Posterior cingulate gyrus (tissue), 11 donors: ENCODE measurements at regions not wholly inside any gene's neighbourhood (a gene's known extent, or its start where the extent isn't known, plus 50 kb on each side); places are given as distances from the start of the nearest gene placed in this dataset.

Source experiments
- DNase-seq, 10 donors: peaks; one replicate each; pipeline versions ENCODE4 v3.0.0 to v3.0.0-alpha.2; 2020 to 2021; ENCODE audit warnings: mixed read lengths in 3 of 10
- intact Hi-C: fragments of 100-400 bp; cut with DNase I; formaldehyde crosslinking; loops from one replicate; pipeline ENCODE4 v1.15.1; 2023

- DNase-seq, result no peak
- intact Hi-C loops, result no loop called here
These were observed 473.0 kb upstream of the TNP1 start for GRCh38 chr2:217332866-217333265.

DNA sequence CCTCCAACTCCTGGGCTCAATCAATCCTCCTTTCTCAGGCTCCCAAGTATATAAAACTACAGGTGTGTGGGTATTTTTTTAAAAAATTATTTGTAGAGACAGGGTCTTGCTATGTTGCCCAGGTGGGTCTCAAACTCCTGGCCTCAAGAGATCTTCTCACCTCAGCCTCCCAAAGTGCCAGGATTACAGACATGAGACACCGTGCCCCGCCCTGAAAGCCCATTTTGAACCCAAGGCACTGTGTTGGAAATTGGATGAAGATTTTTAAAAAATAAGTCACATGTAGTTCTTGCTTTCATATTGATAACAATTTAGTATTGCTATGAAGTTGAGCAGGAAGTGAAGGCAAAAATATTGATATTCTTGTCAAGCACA, 472.5 kb upstream of the TNP1 start:
- DNase-seq, result no peak
- intact Hi-C loops, result no loop called here

DNA sequence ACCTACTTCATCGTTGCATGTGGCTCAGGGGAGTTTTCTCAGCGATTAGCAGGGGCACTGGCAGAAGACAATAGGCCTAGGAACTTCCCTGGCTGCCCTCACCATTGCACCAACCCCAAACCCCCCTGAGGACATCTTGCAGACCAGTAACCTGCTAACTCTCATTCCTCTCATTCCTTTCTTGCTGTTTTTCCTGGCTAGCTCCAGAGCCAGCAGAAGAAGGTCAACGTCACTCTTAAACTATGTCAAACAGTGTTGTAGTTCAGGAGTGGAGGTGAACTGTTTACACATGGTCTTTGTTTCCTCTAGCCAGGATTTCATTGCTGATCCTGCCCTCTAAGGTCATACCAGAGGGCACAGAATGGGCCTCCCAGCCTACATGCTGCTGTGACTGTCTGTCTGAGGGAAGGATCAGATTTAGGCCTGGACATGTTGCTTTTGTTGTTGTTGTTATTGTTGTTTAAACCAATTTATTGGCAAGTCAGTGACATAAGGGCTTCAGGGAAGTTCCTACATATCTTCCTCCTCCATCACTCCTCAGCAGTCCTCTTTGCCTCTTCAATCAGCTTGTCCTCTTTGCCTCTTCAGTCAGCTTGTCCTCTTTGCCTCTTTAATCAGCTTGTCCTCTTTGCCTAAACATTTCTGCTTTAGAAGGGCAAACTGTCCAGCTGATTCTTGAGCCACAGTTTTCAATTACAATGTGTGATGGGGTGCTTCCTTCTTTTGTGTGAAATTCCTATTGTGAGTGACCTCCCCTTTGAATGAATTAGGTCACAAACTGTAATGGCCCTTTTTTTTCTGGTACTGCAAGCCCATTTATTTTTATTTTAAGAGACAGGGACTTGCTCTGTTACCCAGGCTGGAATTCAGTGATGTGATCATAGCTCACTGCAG, 471.9 kb upstream of the TNP1 start:
- intact Hi-C loops, result no loop called here
- no peak for DNase-seq

GRCh38 chr2:217330647-217331046, 470.8 kb upstream of the TNP1 start:
- intact Hi-C loops, result no loop called here
- no peak for DNase-seq

DNA sequence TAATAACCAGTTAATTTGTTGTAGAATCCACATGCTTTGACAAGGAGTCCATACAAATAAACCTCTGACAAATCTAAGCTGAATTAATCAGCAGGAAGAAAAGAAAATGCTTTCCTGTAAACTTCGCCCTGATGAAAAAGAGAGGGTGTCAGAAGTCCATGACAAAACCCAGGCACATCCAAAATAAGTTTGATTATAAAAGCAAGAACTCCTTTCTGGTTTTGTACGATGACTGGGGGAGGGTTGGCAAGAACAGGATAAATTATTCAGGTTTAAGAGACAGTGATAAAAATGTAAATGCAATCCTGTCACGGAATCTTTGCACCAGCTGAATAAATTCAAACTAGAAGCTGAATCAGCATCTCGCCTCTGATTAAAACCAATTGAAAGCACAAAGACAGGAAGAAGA, 469.2 kb upstream of the TNP1 start:
- intact Hi-C loops, result no loop called here
- no peak for DNase-seq

GRCh38 chr2:217328622-217328978, 468.7 kb upstream of the TNP1 start:
- DNase-seq, result no peak
- intact Hi-C loops, result no loop called here

GRCh38 chr2:217327953-217328621, 468.2 kb upstream of the TNP1 start:
- intact Hi-C loops, result no loop called here
- DNase-seq, result no peak

- no peak for DNase-seq
- intact Hi-C loops, result no loop called here
These were observed 466.6 kb upstream of the TNP1 start for GRCh38 chr2:217326238-217327022.

GRCh38 chr2:217325816-217326215, 466.0 kb upstream of the TNP1 start:
- intact Hi-C loops, result no loop called here
- no peak for DNase-seq

GRCh38 chr2:217325251-217325650, 465.4 kb upstream of the TNP1 start:
- intact Hi-C loops, result no loop called here
- DNase-seq, result no peak

GRCh38 chr2:217316743-217317142, 456.9 kb upstream of the TNP1 start:
- intact Hi-C loops, result no loop called here
- no peak for DNase-seq

GRCh38 chr2:217314021-217314460, 454.2 kb upstream of the TNP1 start:
- intact Hi-C loops, result no loop called here
- no peak for DNase-seq

- DNase-seq, result no peak
- intact Hi-C loops, result no loop called here
These were observed 453.5 kb upstream of the TNP1 start for GRCh38 chr2:217313386-217313785.

GRCh38 chr2:217309056-217309455, 449.2 kb upstream of the TNP1 start:
- no peak for DNase-seq
- intact Hi-C loops, result no loop called here

GRCh38 chr2:217307023-217307422, 447.2 kb upstream of the TNP1 start:
- DNase-seq, result peak in 2 of 10 donors; percentile 71 to 73
- intact Hi-C loops, result no loop called here

GRCh38 chr2:217305882-217306281, 446.0 kb upstream of the TNP1 start:
- DNase-seq, result no peak
- intact Hi-C loops, result no loop called here

GRCh38 chr2:217304582-217304981, 444.7 kb upstream of the TNP1 start:
- DNase-seq, result no peak
- intact Hi-C loops, result no loop called here

DNA sequence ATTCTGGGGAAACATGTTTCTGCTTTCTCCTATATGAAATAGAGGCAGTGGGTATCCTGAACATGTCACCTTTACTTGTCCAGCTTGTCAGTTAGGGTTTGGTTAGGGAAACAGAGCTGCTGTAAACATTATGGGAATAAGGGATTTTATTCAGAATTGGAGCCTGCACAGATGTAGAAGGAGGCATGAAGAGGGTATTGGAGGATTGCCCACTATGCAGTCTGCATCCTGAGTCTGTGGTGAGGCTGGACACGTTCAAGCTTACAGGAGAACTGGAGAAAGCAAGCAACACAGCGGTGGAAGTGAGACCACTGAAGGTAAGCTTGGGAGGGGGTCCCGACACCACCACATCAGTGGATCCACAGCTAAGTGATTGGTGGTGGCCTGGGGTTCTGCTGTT, 443.0 kb upstream of the TNP1 start:
- intact Hi-C loops, result no loop called here
- no peak for DNase-seq

DNA sequence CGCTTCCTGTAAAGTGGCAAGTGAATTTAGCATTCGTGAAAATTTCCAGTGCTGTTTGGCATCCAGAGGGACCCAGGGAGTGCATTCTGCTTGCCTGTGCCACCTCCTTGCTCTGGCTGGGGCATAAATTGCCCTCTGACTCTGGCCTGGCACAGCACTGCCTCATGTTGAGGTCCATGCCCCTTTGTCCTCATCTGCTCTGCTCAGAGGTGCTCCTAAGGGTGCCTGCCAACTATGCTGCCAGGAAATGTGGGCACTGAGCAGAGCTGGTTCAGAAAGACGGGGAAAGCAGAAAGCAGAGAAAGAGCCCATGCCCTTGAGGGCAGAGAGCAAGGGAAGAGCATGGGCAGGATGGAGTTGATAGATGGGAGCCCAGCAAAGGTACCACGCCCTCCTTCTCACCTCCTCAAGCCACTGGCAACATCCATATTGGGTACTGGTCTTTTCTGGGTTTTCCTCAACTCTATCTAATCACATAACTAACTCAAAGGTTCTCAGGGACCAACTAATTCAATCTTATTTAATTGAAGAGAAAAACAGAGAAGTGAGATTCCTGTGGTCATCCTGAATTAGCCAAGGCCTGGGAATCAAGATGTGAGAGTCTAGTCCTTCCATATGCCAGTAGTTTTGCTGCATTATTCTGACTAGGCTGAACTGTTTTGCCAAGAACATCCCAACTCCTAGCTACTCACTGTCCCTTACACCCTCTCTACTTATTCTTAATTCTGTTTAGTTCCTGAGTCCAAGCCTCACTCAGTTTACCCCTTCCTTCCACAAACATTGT, 441.5 kb upstream of the TNP1 start:
- peak in 1 of 10 donors; percentile 35 for DNase-seq
- intact Hi-C loops, result no loop called here

GRCh38 chr2:217299590-217299989, 439.7 kb upstream of the TNP1 start:
- no peak for DNase-seq
- intact Hi-C loops, result no loop called here

DNA sequence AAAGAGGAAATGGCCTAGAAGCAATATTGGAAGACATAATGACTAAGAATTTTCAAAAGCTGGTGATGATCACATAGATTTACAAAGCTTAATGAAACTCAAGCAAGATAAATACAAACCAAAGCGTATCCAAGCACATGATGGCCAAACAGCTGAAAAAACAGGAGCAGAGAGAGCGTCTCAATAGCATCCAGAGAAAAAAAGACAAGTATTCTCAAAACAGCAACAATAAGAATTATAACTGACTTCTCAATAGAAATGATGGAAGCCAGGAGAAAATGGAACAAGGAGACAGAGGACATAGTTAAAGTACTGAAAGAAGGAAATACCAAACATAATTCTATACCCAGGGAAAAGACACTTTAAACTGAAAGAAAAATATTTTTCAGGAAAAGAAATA, 437.2 kb upstream of the TNP1 start:
- DNase-seq, result no peak
- intact Hi-C loops, result no loop called here
